ENCODE measurements at regions not wholly inside any gene's neighbourhood (a gene's known extent, or its start where the extent isn't known, plus 50 kb on each side); places are given as distances from the start of the nearest gene placed in this dataset.
"Not testable (repeated sequence)": the region's sequence is repeated elsewhere in the genome, so short reads cannot be mapped to it uniquely, and the experiment has no call there.

- DNase-seq (ENCODE audit: low spot score) = not testable (repeated sequence)
Measured at GRCh38 chr10:100638969-100639368, 103.2 kb downstream of the HIF1AN start.

- no peak for DNase-seq (ENCODE audit: low spot score)
Measured at GRCh38 chr10:100642295-100642994, 102.9 kb upstream of the PAX2 start.

- no peak for DNase-seq (ENCODE audit: low spot score)
Measured at GRCh38 chr10:100645091-100645490, 100.3 kb upstream of the PAX2 start.

- DNase-seq (ENCODE audit: low spot score) = no peak
Measured at GRCh38 chr10:100645613-100646392, 99.6 kb upstream of the PAX2 start.

- DNase-seq (ENCODE audit: low spot score) = no peak
Measured at GRCh38 chr10:100647928-100648327, 97.5 kb upstream of the PAX2 start.

- no peak for DNase-seq (ENCODE audit: low spot score)
Measured at GRCh38 chr10:100650693-100651092, 94.7 kb upstream of the PAX2 start.

GRCh38 chr10:100651099-100651498 is 94.3 kb upstream of the PAX2 start:
- DNase-seq (ENCODE audit: low spot score) = not testable (repeated sequence)

GRCh38 chr10:100651916-100652315 is 93.5 kb upstream of the PAX2 start:
- no peak for DNase-seq (ENCODE audit: low spot score)

- no peak for DNase-seq (ENCODE audit: low spot score)
Measured at GRCh38 chr10:100652406-100653135, 92.8 kb upstream of the PAX2 start.

- DNase-seq (ENCODE audit: low spot score) = no peak
Measured at GRCh38 chr10:100653238-100653956, 92.0 kb upstream of the PAX2 start.

- DNase-seq (ENCODE audit: low spot score) = no peak
Measured at GRCh38 chr10:100653957-100654781, 91.2 kb upstream of the PAX2 start.

GRCh38 chr10:100654782-100655325 is 90.5 kb upstream of the PAX2 start:
- no peak for DNase-seq (ENCODE audit: low spot score)

- no peak for DNase-seq (ENCODE audit: low spot score)
Measured at GRCh38 chr10:100655326-100655759, 90.0 kb upstream of the PAX2 start.

GRCh38 chr10:100655760-100656421 is 89.5 kb upstream of the PAX2 start:
- no peak for DNase-seq (ENCODE audit: low spot score)

- no peak for DNase-seq (ENCODE audit: low spot score)
Measured at GRCh38 chr10:100656454-100656853, 88.9 kb upstream of the PAX2 start.

- no peak for DNase-seq (ENCODE audit: low spot score)
Measured at GRCh38 chr10:100658269-100658668, 87.1 kb upstream of the PAX2 start.

GRCh38 chr10:100659361-100660098 is 85.9 kb upstream of the PAX2 start:
- DNase-seq (ENCODE audit: low spot score) = no peak

GRCh38 chr10:100660365-100660764 is 85.0 kb upstream of the PAX2 start:
- DNase-seq (ENCODE audit: low spot score) = no peak

GRCh38 chr10:100660945-100661344 is 84.4 kb upstream of the PAX2 start:
- DNase-seq (ENCODE audit: low spot score) = no peak
